WTC11 (cell line): ENCODE measurements at regions not wholly inside any gene's neighbourhood (a gene's known extent, or its start where the extent isn't known, plus 50 kb on each side); places are given as distances from the start of the nearest gene placed in this dataset.

Experiments
- ATAC-seq: fragments of 200-7000 bp; cut with Tn5 transposase; 2 replicates; pipeline ENCODE4 v1.10.0; 2021; ENCODE audit warnings: mild to moderate bottlenecking, moderate library complexity
- CTCF ChIA-PET: fragments of 300-600 bp; sonication (Branson Sonifier 250); formaldehyde crosslinking; loops from one replicate; lab custom pipeline; 2021; ENCODE audit warnings: antibody characterized with exemption; lab: Charles Lee
- POLR2A ChIA-PET: fragments of 350-600 bp; sonication (Branson Sonifier 250); formaldehyde crosslinking; loops from one replicate; lab custom pipeline; 2021; ENCODE audit warnings: antibody characterized with exemption; lab: Charles Lee
- DNase-seq: peaks from one replicate; pipeline ENCODE4 v3.0.0; 2021; ENCODE audit warnings: low spot score
- H3K27ac Mint-ChIP-seq: 2 replicates; pipeline ENCODE4 v1.8.0; 2021; ENCODE audit warnings: mixed read lengths
- H3K27me3 Mint-ChIP-seq: 2 replicates; pipeline ENCODE4 v1.8.0; 2021; ENCODE audit warnings: low read depth, mild to moderate bottlenecking, moderate library complexity, mixed read lengths
- H3K36me3 Mint-ChIP-seq: 2 replicates; pipeline ENCODE4 v1.8.0; 2021; ENCODE audit warnings: mixed read lengths
- H3K4me1 Mint-ChIP-seq: 2 replicates; pipeline ENCODE4 v1.8.0; 2022; ENCODE audit warnings: mixed read lengths
- H3K4me3 Mint-ChIP-seq: 2 replicates; pipeline ENCODE4 v1.8.0; 2021; ENCODE audit warnings: mild to moderate bottlenecking, moderate library complexity, mixed read lengths
- H3K9me3 Mint-ChIP-seq: 2 replicates; pipeline ENCODE4 v1.8.0; 2021; ENCODE audit warnings: mixed read lengths
- ARID4B ChIP-seq: sonication (generic); formaldehyde crosslinking; IDR thresholded peaks from 2 replicates; pipeline ENCODE4 v1.8.0; 2023; ENCODE audit warnings: missing genetic modification reagents, mild to moderate bottlenecking, borderline replicate concordance
- CTCF ChIP-seq: fragments of 200-600 bp; IDR thresholded peaks from 2 replicates; pipeline ENCODE4 v1.8.0; 2022; ENCODE audit warnings: antibody characterized with exemption
- ELF4 ChIP-seq: sonication (generic); formaldehyde crosslinking; IDR thresholded peaks from 2 replicates; pipeline ENCODE4 v1.8.1; 2022; ENCODE audit warnings: low read depth, mild to moderate bottlenecking, moderate library complexity, missing genetic modification reagents
- MLX ChIP-seq: sonication (generic); formaldehyde crosslinking; IDR thresholded peaks from 2 replicates; pipeline ENCODE4 v1.8.1; 2023; ENCODE audit warnings: mild to moderate bottlenecking, missing genetic modification reagents, moderate library complexity
- MYBL2 ChIP-seq: sonication (generic); formaldehyde crosslinking; IDR thresholded peaks from 2 replicates; pipeline ENCODE4 v1.8.1; 2023; ENCODE audit warnings: mild to moderate bottlenecking, moderate library complexity, missing genetic modification reagents
- OVOL2 ChIP-seq: fragments of 250-450 bp; sonication (Bioruptor Pico); IDR thresholded peaks from 2 replicates; pipeline ENCODE4 v1.9.0; 2021; ENCODE audit warnings: mild to moderate bottlenecking, borderline replicate concordance
- RELA ChIP-seq: sonication (generic); formaldehyde crosslinking; IDR thresholded peaks from 2 replicates; pipeline ENCODE4 v1.8.1; 2022; ENCODE audit warnings: missing genetic modification reagents, mild to moderate bottlenecking, borderline replicate concordance
- TEAD1 ChIP-seq: sonication (generic); formaldehyde crosslinking; IDR thresholded peaks from 2 replicates; pipeline ENCODE4 v1.8.0; 2022; ENCODE audit warnings: mild to moderate bottlenecking, missing genetic modification reagents
- ZNF263 ChIP-seq: sonication (generic); formaldehyde crosslinking; IDR thresholded peaks from 2 replicates; pipeline ENCODE4 v1.8.1; 2022; ENCODE audit warnings: low read depth, mild to moderate bottlenecking, moderate library complexity, missing genetic modification reagents
- ZNF416 ChIP-seq: fragments of 250-450 bp; sonication (Bioruptor Pico); IDR thresholded peaks from 2 replicates; pipeline ENCODE4 v1.9.0; 2021; ENCODE audit warnings: mild to moderate bottlenecking, inconsistent platforms
- ZNF423 ChIP-seq: fragments of 250-450 bp; sonication (Bioruptor Pico); IDR thresholded peaks from 2 replicates; pipeline ENCODE4 v2.1.2; 2022; ENCODE audit warnings: mild to moderate bottlenecking, moderate library complexity
- TF ChIP-seq, protein P1 (sequence below): sonication (generic); formaldehyde crosslinking; IDR thresholded peaks from 2 replicates; pipeline ENCODE4 v1.8.1; 2023; ENCODE audit warnings: mild to moderate bottlenecking, moderate library complexity, missing genetic modification reagents
- TF ChIP-seq, protein P2 (sequence below): fragments of 250-450 bp; sonication (Bioruptor Pico); conservative IDR thresholded peaks from 2 replicates; pipeline ENCODE4 v1.9.0; 2021; ENCODE audit warnings: mild to moderate bottlenecking
- TF ChIP-seq, protein P3 (sequence below): fragments of 250-450 bp; sonication (Bioruptor Pico); IDR thresholded peaks from 2 replicates; pipeline ENCODE4 v1.9.0; 2021; ENCODE audit warnings: moderate library complexity, mild to moderate bottlenecking, inconsistent platforms, borderline replicate concordance
- TF ChIP-seq, protein P4 (sequence below): sonication (generic); formaldehyde crosslinking; IDR thresholded peaks from 2 replicates; pipeline ENCODE4 v1.8.1; 2022; ENCODE audit warnings: low read depth, missing genetic modification reagents, borderline replicate concordance
- TF ChIP-seq, protein P5 (sequence below): sonication (generic); formaldehyde crosslinking; IDR thresholded peaks from 2 replicates; pipeline ENCODE4 v1.8.1; 2022; ENCODE audit warnings: mild to moderate bottlenecking, missing genetic modification reagents, moderate library complexity, borderline replicate concordance

DNA sequence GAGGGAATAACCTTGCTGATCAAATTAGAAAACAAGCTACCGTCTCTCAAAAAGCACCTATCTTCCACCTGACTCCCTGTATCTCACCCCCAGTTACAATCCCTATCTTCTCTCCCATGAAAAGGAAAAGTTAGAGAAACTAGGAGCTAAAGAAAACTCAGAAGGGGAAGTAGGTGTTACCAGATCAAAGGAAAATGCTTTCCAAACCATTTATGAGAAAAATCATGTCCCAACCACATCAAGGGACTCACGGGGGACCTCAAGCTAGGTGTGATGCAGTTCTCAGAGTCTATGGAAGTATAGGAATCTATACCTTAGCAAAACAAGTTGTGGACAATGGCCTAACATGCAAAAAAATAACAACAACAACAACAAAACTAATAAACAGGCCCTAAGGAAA is 135.5 kb upstream of the RMP24 start (continued):
- TF ChIP-seq, protein P1, sequence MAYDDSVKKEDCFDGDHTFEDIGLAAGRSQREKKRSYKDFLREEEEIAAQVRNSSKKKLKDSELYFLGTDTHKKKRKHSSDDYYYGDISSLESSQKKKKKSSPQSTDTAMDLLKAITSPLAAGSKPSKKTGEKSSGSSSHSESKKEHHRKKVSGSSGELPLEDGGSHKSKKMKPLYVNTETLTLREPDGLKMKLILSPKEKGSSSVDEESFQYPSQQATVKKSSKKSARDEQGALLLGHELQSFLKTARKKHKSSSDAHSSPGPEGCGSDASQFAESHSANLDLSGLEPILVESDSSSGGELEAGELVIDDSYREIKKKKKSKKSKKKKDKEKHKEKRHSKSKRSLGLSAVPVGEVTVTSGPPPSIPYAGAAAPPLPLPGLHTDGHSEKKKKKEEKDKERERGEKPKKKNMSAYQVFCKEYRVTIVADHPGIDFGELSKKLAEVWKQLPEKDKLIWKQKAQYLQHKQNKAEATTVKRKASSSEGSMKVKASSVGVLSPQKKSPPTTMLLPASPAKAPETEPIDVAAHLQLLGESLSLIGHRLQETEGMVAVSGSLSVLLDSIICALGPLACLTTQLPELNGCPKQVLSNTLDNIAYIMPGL (CRISPR knock-in tag) = no peak
- TF ChIP-seq, protein P2, sequence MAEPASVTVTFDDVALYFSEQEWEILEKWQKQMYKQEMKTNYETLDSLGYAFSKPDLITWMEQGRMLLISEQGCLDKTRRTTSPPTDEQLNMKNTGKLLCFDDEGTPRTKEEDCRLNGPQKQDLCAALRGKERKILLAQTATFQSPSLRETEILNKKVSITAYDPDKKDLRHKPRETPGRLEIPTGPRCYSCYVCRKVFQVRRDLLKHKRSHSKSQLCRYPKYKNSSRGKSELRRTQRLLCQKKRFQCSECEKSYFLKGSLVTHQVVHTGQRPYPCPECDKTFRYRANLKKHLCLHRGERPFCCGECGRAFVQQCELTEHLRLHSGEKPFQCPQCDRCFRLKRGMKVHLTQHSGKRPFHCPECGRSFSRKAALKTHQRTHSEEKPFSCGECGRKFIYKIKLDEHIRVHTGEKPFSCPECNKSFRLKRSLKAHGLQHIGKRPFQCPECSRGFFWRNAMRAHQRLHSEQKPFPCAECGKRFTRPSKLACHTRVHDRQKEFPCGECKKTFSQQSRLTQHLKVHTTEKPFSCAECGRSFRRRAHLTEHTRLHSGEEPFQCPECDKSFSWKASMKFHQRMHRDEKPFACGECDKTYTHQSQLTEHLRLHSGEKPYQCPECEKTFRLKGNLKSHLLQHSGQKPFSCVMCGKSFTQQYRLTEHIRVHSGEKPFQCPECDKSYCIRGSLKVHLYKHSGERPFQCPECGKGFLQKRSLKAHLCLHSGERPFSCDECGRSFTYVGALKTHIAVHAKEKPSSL (CRISPR knock-in tag) = no peak
- TF ChIP-seq, protein P3, sequence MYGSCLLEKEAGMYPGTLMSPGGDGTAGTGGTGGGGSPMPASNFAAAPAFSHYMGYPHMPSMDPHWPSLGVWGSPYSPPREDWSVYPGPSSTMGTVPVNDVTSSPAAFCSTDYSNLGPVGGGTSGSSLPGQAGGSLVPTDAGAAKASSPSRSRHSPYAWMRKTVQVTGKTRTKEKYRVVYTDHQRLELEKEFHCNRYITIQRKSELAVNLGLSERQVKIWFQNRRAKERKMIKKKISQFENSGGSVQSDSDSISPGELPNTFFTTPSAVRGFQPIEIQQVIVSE (CRISPR knock-in tag) = no peak
- TF ChIP-seq CTCF (no peak), ARID4B (CRISPR knock-in tag) (no peak)

DNA sequence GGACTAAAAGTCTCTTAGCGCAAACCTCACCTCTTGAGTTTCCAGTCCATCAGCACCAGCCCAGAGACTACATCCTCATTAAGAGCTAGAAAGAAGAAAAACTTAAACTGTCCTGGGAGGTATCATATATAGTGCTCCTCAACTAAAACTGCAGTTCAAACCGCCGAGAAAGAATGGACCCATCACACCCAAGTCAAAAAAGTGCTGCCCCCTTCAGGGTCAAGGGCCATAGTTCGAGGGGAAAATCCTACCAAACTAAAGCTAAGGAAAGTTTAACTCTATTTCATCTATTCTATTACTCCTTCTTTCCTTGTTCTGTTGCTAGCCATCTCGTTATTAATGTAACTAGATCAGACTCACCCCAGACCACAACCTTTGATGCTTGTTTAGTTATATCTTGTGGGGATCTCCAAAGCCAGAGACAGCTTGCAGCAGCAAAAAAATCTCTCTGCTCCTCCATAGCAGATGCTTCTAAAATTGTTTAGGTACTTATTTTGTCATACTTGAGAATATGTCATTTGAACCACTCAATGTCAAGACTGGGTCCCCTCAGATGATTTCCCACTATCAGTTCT is 134.5 kb upstream of the RMP24 start:
- DNase-seq (no peak), ATAC-seq (peak; percentile 67; the same call in 1 of the 2 replicates)
- H3K36me3 Mint-ChIP-seq = peaks cover 68% of the 10 kb centered on the region
- peaks cover 40% of the 10 kb centered on the region for H3K4me1 Mint-ChIP-seq
- CTCF ChIA-PET = interaction anchor here (0.6 to 3.4 kb wide), 12 partner anchors 11 to 130 kb away, joined by 3 to 29 read pairs (median 4); no protein-coding TSS in a partner anchor
- POLR2A ChIA-PET = no interaction called here
- H3K4me3 Mint-ChIP-seq = no peak overlapping the region
- H3K27me3 Mint-ChIP-seq = peaks cover 16% of the 10 kb centered on the region
- H3K9me3 Mint-ChIP-seq = peaks cover 72% of the 10 kb centered on the region
- no peak overlapping the region for H3K27ac Mint-ChIP-seq
- TF ChIP-seq, protein P4, sequence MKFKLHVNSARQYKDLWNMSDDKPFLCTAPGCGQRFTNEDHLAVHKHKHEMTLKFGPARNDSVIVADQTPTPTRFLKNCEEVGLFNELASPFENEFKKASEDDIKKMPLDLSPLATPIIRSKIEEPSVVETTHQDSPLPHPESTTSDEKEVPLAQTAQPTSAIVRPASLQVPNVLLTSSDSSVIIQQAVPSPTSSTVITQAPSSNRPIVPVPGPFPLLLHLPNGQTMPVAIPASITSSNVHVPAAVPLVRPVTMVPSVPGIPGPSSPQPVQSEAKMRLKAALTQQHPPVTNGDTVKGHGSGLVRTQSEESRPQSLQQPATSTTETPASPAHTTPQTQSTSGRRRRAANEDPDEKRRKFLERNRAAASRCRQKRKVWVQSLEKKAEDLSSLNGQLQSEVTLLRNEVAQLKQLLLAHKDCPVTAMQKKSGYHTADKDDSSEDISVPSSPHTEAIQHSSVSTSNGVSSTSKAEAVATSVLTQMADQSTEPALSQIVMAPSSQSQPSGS (CRISPR knock-in tag) = no peak
- TF ChIP-seq TEAD1 (no peak), ZNF416 (CRISPR knock-in tag) (no peak), MLX (CRISPR knock-in tag) (no peak), OVOL2 (CRISPR knock-in tag) (no peak), RELA (CRISPR knock-in tag) (no peak), ZNF263 (CRISPR knock-in tag) (no peak), ZNF423 (CRISPR knock-in tag) (no peak), MYBL2 (no peak), ELF4 (CRISPR knock-in tag) (no peak)
- TF ChIP-seq, protein P5, sequence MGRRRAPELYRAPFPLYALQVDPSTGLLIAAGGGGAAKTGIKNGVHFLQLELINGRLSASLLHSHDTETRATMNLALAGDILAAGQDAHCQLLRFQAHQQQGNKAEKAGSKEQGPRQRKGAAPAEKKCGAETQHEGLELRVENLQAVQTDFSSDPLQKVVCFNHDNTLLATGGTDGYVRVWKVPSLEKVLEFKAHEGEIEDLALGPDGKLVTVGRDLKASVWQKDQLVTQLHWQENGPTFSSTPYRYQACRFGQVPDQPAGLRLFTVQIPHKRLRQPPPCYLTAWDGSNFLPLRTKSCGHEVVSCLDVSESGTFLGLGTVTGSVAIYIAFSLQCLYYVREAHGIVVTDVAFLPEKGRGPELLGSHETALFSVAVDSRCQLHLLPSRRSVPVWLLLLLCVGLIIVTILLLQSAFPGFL = no peak
